Astrocyte (in vitro differentiated cells and primary cell): ENCODE measurements at regions not wholly inside any gene's neighbourhood (a gene's known extent, or its start where the extent isn't known, plus 50 kb on each side); places are given as distances from the start of the nearest gene placed in this dataset.
A peak's percentile ranks its signal among the peaks of the same experiment; 100 is the strongest.

Experiments
- DNase-seq: peaks from one replicate; pipeline ENCODE4 v3.0.0-alpha.2; 2010; ENCODE audit warnings: low read depth
- FAIRE-seq: peaks from 2 replicates; lab custom pipeline; 2011; peaks lifted over from hg19 to GRCh38; lab: Jason Lieb, UNC
- H2AFZ ChIP-seq: 2 replicates; pipeline ENCODE4 v1.6.0; 2012; ENCODE audit warnings: low read depth, low read length, inconsistent platforms
- H3K27ac ChIP-seq: 2 replicates; pipeline ENCODE4 v1.5.1; 2011; ENCODE audit warnings: low read depth, low read length, inconsistent platforms
- H3K27me3 ChIP-seq: 2 replicates; pipeline ENCODE4 v1.6.0; 2011; ENCODE audit warnings: low read length, inconsistent platforms; ENCODE audit not compliant: insufficient read depth
- H3K36me3 ChIP-seq: 2 replicates; pipeline ENCODE4 v1.5.1; 2011; ENCODE audit warnings: low read length, inconsistent platforms; ENCODE audit not compliant: insufficient read depth
- H3K4me1 ChIP-seq: 2 replicates; pipeline ENCODE4 v1.5.1; 2011; ENCODE audit warnings: low read length, inconsistent platforms; ENCODE audit not compliant: insufficient read depth
- H3K4me2 ChIP-seq: 2 replicates; pipeline ENCODE4 v1.6.0; 2012; ENCODE audit warnings: low read length, inconsistent platforms
- H3K4me3 ChIP-seq: 2 replicates; pipeline ENCODE4 v1.5.1; 2011; ENCODE audit warnings: low read depth, mild to moderate bottlenecking, low read length, inconsistent platforms; ENCODE audit not compliant: insufficient read depth
- H3K79me2 ChIP-seq: 2 replicates; pipeline ENCODE4 v1.6.0; 2012; ENCODE audit warnings: mild to moderate bottlenecking, low read length, inconsistent platforms; ENCODE audit not compliant: insufficient read depth
- H3K9ac ChIP-seq: 2 replicates; pipeline ENCODE4 v1.6.0; 2012; ENCODE audit warnings: mild to moderate bottlenecking, low read length, inconsistent platforms
- H3K9me3 ChIP-seq: 2 replicates; pipeline ENCODE4 v1.5.1; 2012; ENCODE audit warnings: low read depth, mild to moderate bottlenecking, low read length, inconsistent platforms; ENCODE audit not compliant: insufficient read depth
- H4K20me1 ChIP-seq: 2 replicates; pipeline ENCODE4 v1.6.0; 2012; ENCODE audit warnings: low read length, inconsistent platforms; ENCODE audit not compliant: insufficient read depth
- H3K27ac Mint-ChIP-seq: one replicate; pipeline ENCODE4 v1.8.0; 2021; ENCODE audit warnings: mild to moderate bottlenecking, mixed read lengths; ENCODE audit not compliant: unreplicated experiment
- H3K27me3 Mint-ChIP-seq: one replicate; pipeline ENCODE4 v1.8.0; 2021; ENCODE audit warnings: low read depth, mixed read lengths; ENCODE audit not compliant: unreplicated experiment
- H3K36me3 Mint-ChIP-seq: one replicate; pipeline ENCODE4 v1.8.0; 2021; ENCODE audit warnings: low read depth, mixed read lengths; ENCODE audit not compliant: unreplicated experiment
- H3K4me1 Mint-ChIP-seq: one replicate; pipeline ENCODE4 v1.8.0; 2021; ENCODE audit warnings: low read depth, mixed read lengths; ENCODE audit not compliant: unreplicated experiment
- H3K4me3 Mint-ChIP-seq: one replicate; pipeline ENCODE4 v1.8.0; 2021; ENCODE audit warnings: mild to moderate bottlenecking, moderate library complexity, mixed read lengths; ENCODE audit not compliant: unreplicated experiment
- H3K9me3 Mint-ChIP-seq: one replicate; pipeline ENCODE4 v1.8.0; 2021; ENCODE audit warnings: mild to moderate bottlenecking, mixed read lengths; ENCODE audit not compliant: unreplicated experiment
- EZH2 ChIP-seq: IDR thresholded peaks from 2 replicates; pipeline ENCODE4 v1.6.1; 2012; ENCODE audit warnings: mild to moderate bottlenecking, low read length, inconsistent platforms; ENCODE audit not compliant: insufficient read depth
- TF ChIP-seq, protein P1 (sequence below): IDR thresholded peaks from 2 replicates; pipeline ENCODE4 v1.5.1; 2011; ENCODE audit warnings: low read depth, mild to moderate bottlenecking, inconsistent platforms, low read length, moderate library complexity; ENCODE audit not compliant: insufficient read depth

DNA sequence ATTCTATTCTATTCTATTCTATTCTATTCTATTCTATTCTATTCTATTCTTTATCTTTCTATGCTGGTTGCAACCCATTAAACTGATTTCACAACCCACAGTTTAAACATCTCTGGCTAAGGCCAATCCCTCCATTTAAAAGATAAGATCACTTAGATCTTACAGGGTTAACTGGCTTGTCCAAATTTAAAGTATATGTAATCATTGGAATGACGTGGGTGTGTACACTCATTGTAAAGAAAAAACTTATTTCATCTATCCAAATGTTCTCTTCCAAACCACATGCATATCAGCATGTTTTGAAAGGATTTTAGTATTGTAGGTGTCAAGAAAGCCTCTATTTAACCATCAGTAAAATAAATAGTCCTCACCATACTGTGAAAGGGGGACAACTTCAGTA, 299.6 kb upstream of the RUNX1 start:
- H3K9ac ChIP-seq: no peak overlapping the region

DNA sequence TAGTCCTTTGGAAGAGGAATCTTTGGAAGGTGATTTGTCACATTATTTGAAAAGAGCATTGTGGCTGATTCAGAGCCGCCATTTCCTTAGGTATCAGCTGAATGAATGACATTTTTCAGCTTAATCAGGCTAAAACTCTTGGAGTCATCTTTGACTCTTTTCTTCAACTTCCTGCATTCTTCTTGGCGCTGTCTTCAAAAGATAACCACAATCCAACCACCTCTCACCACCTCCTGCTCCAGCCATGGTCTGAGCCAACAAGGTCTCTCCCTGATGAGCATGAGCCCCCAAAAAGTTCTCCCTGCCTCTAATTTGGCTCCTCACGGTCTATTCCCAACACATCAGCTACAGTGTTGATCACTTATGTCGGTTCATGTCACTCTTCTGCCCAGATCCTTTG, 297.6 kb upstream of the RUNX1 start:
- Histone ChIP-seq H3K79me2 (no peaks in the 10 kb centered on the region), H3K27me3 (no peaks in the 10 kb centered on the region), H3K9ac (no peak overlapping the region), H3K4me1 (peaks cover 2% of the 10 kb centered on the region), H3K4me3 (no peak overlapping the region), H3K4me2 (no peak overlapping the region), H3K27ac (no peak overlapping the region), H3K36me3 (no peaks in the 10 kb centered on the region), H3K9me3 (no peaks in the 10 kb centered on the region), H2AFZ (no peak overlapping the region), H4K20me1 (no peaks in the 10 kb centered on the region)
- TF ChIP-seq, protein P1, sequence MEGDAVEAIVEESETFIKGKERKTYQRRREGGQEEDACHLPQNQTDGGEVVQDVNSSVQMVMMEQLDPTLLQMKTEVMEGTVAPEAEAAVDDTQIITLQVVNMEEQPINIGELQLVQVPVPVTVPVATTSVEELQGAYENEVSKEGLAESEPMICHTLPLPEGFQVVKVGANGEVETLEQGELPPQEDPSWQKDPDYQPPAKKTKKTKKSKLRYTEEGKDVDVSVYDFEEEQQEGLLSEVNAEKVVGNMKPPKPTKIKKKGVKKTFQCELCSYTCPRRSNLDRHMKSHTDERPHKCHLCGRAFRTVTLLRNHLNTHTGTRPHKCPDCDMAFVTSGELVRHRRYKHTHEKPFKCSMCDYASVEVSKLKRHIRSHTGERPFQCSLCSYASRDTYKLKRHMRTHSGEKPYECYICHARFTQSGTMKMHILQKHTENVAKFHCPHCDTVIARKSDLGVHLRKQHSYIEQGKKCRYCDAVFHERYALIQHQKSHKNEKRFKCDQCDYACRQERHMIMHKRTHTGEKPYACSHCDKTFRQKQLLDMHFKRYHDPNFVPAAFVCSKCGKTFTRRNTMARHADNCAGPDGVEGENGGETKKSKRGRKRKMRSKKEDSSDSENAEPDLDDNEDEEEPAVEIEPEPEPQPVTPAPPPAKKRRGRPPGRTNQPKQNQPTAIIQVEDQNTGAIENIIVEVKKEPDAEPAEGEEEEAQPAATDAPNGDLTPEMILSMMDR: no peak
- no peak for TF ChIP-seq EZH2
- peaks cover 25% of the 10 kb centered on the region for H3K4me1 Mint-ChIP-seq
- no peak overlapping the region for H3K27ac Mint-ChIP-seq
- H3K27me3 Mint-ChIP-seq: no peaks in the 10 kb centered on the region
- DNase-seq: no peak
- FAIRE-seq: no peak
- no peak overlapping the region for H3K4me3 Mint-ChIP-seq
- H3K9me3 Mint-ChIP-seq: peaks cover 8% of the 10 kb centered on the region
- no peaks in the 10 kb centered on the region for H3K36me3 Mint-ChIP-seq

More for the DNA sequence above, 299.6 kb upstream of the RUNX1 start:
- no peak overlapping the region for H2AFZ ChIP-seq
- H3K9me3 ChIP-seq: no peaks in the 10 kb centered on the region
- H3K4me2 ChIP-seq: no peak overlapping the region
- H3K4me3 Mint-ChIP-seq: no peak overlapping the region
- no peak overlapping the region for H3K27ac ChIP-seq
- H3K4me1 ChIP-seq: peaks cover 13% of the 10 kb centered on the region
- peak; percentile 43 for DNase-seq
- no peaks in the 10 kb centered on the region for H3K36me3 ChIP-seq
- H3K9me3 Mint-ChIP-seq: peaks cover 8% of the 10 kb centered on the region
- no peaks in the 10 kb centered on the region for H3K27me3 Mint-ChIP-seq
- H3K4me3 ChIP-seq: no peak overlapping the region
- H3K4me1 Mint-ChIP-seq: peaks cover 39% of the 10 kb centered on the region
- no peaks in the 10 kb centered on the region for H3K27me3 ChIP-seq
- no peaks in the 10 kb centered on the region for H4K20me1 ChIP-seq
- no peak overlapping the region for H3K27ac Mint-ChIP-seq
- TF ChIP-seq, protein P1: no peak
- TF ChIP-seq EZH2: no peak
- no peaks in the 10 kb centered on the region for H3K36me3 Mint-ChIP-seq
- H3K79me2 ChIP-seq: no peaks in the 10 kb centered on the region
- FAIRE-seq: peak; percentile 34

DNA sequence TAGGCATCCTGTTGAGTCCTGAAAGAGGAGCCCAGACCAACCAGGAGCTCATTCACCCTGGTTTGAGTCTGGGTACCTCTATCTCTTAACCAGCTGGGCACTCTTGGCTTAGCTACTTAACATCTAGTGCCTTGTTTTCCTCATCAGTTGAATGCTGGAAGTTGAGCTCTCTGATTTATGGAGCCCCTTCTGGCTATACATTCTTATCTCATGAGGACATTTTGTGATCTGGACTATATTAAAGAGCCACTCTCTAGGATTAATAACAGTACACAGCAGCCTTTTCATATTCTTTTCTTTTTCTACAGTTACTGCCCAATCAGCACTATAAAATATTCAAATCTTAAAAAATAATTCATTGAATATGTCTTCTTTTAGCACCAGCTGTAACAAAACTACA, 296.9 kb upstream of the RUNX1 start:
- no peak for FAIRE-seq
- no peaks in the 10 kb centered on the region for H3K9me3 ChIP-seq
- no peaks in the 10 kb centered on the region for H3K4me1 ChIP-seq
- DNase-seq: no peak
- H4K20me1 ChIP-seq: no peaks in the 10 kb centered on the region
- no peaks in the 10 kb centered on the region for H3K27me3 ChIP-seq
- no peak overlapping the region for H3K4me3 ChIP-seq
- TF ChIP-seq, protein P1: no peak
- TF ChIP-seq EZH2: no peak
- peaks cover 18% of the 10 kb centered on the region for H3K4me1 Mint-ChIP-seq
- H3K4me3 Mint-ChIP-seq: no peak overlapping the region
- H3K9me3 Mint-ChIP-seq: peaks cover 8% of the 10 kb centered on the region
- no peak overlapping the region for H3K4me2 ChIP-seq
- H3K27ac Mint-ChIP-seq: no peak overlapping the region
- H3K27ac ChIP-seq: no peak overlapping the region
- no peaks in the 10 kb centered on the region for H3K36me3 Mint-ChIP-seq
- H2AFZ ChIP-seq: no peak overlapping the region
- no peaks in the 10 kb centered on the region for H3K27me3 Mint-ChIP-seq
- no peaks in the 10 kb centered on the region for H3K79me2 ChIP-seq
- no peaks in the 10 kb centered on the region for H3K36me3 ChIP-seq
- H3K9ac ChIP-seq: no peak overlapping the region
